Hepatocyte (in vitro differentiated cells): ENCODE measurements at regions not wholly inside any gene's neighbourhood (a gene's known extent, or its start where the extent isn't known, plus 50 kb on each side); places are given as distances from the start of the nearest gene placed in this dataset.
"Not testable (repeated sequence)": the region's sequence is repeated elsewhere in the genome, so short reads cannot be mapped to it uniquely, and the experiment has no call there.

Experiments used
- DNase-seq: peaks from one replicate; pipeline ENCODE4 v3.0.0-alpha.2; 2016; ENCODE audit warnings: low spot score
- H2AFZ ChIP-seq: fragments of 200-600 bp; sonication (generic); 2 replicates; pipeline ENCODE4 v1.6.0; 2016; ENCODE audit warnings: antibody characterized with exemption, mild to moderate bottlenecking
- H3K27ac ChIP-seq: fragments of 200-600 bp; sonication (generic); 2 replicates; pipeline ENCODE4 v1.5.1; 2016; ENCODE audit warnings: mild to moderate bottlenecking
- H3K27me3 ChIP-seq: fragments of 200-600 bp; sonication (generic); 2 replicates; pipeline ENCODE4 v1.6.1; 2016
- H3K36me3 ChIP-seq: fragments of 200-600 bp; sonication (generic); replicated peaks from 2 replicates; pipeline ENCODE4 v1.5.1; 2016; ENCODE audit warnings: low read depth; ENCODE audit not compliant: insufficient read depth
- H3K4me1 ChIP-seq: fragments of 200-600 bp; sonication (generic); 2 replicates; pipeline ENCODE4 v1.5.1; 2016; ENCODE audit warnings: mild to moderate bottlenecking, moderate library complexity; ENCODE audit not compliant: insufficient read depth
- H3K4me2 ChIP-seq: fragments of 200-600 bp; sonication (generic); 2 replicates; pipeline ENCODE4 v1.6.0; 2016
- H3K4me3 ChIP-seq: fragments of 200-600 bp; sonication (generic); 2 replicates; pipeline ENCODE4 v1.5.1; 2016; ENCODE audit warnings: mild to moderate bottlenecking
- H3K79me2 ChIP-seq: fragments of 200-600 bp; sonication (generic); 2 replicates; pipeline ENCODE4 v1.6.0; 2017; ENCODE audit warnings: mild to moderate bottlenecking
- H3K9me2 ChIP-seq: fragments of 200-600 bp; sonication (generic); replicated peaks from 2 replicates; pipeline ENCODE4 v1.6.0; 2017; ENCODE audit warnings: mild to moderate bottlenecking; ENCODE audit not compliant: insufficient read depth
- H3K9me3 ChIP-seq: fragments of 200-600 bp; sonication (generic); 2 replicates; pipeline ENCODE4 v1.5.1; 2016; ENCODE audit warnings: low read depth, mild to moderate bottlenecking
- H4K20me1 ChIP-seq: fragments of 200-600 bp; sonication (generic); 2 replicates; pipeline ENCODE4 v1.6.0; 2016; ENCODE audit warnings: mild to moderate bottlenecking; ENCODE audit not compliant: insufficient read depth, poor library complexity, severe bottlenecking
- CTCF ChIP-seq: fragments of 200-600 bp; sonication (generic); IDR thresholded peaks from 2 replicates; pipeline ENCODE4 v1.5.1; 2016; ENCODE audit warnings: antibody characterized with exemption, mild to moderate bottlenecking; ENCODE audit not compliant: poor library complexity
- EZH2 ChIP-seq: fragments of 200-600 bp; sonication (generic); IDR thresholded peaks from 2 replicates; pipeline ENCODE4 v1.6.1; 2016; ENCODE audit warnings: antibody characterized with exemption, mild to moderate bottlenecking, borderline replicate concordance
- EZH2phosphoT487 ChIP-seq: fragments of 200-600 bp; sonication (generic); IDR thresholded peaks from one replicate; pipeline ENCODE4 v1.6.1; 2018; ENCODE audit warnings: antibody characterized with exemption, mild to moderate bottlenecking, low read depth, moderate library complexity; ENCODE audit not compliant: unreplicated experiment, severe bottlenecking
- WGBS: methylation state at CpG from one replicate; pipeline ENCODE4 v1.1.6; 2016; ENCODE audit warnings: low lambda C conversion rate; ENCODE audit errors: missing lambda C conversion rate; 5-methylcytosine and 5-hydroxymethylcytosine counted together

GRCh38 chr12:86389949-86390348 is 133.8 kb upstream of the MGAT4C start:
- Histone ChIP-seq H3K36me3 (no peaks in the 10 kb centered on the region), H3K4me2 (no peak overlapping the region), H2AFZ (no peak overlapping the region), H3K9me2 (no peaks in the 10 kb centered on the region), H3K27ac (no peak overlapping the region), H3K4me1 (no peaks in the 10 kb centered on the region), H4K20me1 (no peaks in the 10 kb centered on the region), H3K27me3 (no peaks in the 10 kb centered on the region), H3K9me3 (no peaks in the 10 kb centered on the region), H3K79me2 (no peaks in the 10 kb centered on the region), H3K4me3 (no peak overlapping the region)
- no peak for DNase-seq
- WGBS = 90% methylated on average over 2 of the region's 2 CpGs
- TF ChIP-seq EZH2phosphoT487 (no peak), CTCF (no peak), EZH2 (no peak)

DNA sequence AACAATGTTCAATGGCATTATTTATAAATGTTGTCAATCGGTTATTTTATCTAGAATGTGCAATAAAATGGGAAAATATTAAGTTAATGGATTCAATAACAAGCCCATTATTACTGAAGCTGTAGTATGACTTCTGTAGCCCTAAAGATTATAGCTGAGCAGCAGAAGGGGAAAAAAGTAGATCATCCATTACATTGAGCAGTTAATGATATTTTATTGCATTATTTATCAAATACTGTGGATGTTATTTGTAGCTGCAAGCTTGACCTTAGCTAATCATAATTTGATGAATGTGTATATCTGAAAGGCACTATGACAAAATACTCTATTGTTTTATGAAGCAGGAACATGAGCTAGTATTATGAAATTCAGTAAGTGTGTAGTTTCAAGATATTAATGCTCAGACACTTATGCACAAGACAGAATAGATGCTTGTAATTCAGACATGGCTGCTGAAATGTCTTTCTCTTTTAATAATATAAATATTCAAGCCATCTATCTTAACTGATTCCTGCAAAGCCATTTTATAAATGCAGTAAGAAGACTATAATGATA is 131.5 kb upstream of the MGAT4C start:
- H3K36me3 ChIP-seq = no peaks in the 10 kb centered on the region
- no peaks in the 10 kb centered on the region for H3K27me3 ChIP-seq
- TF ChIP-seq EZH2phosphoT487 (no peak), CTCF (no peak), EZH2 (no peak)

DNA sequence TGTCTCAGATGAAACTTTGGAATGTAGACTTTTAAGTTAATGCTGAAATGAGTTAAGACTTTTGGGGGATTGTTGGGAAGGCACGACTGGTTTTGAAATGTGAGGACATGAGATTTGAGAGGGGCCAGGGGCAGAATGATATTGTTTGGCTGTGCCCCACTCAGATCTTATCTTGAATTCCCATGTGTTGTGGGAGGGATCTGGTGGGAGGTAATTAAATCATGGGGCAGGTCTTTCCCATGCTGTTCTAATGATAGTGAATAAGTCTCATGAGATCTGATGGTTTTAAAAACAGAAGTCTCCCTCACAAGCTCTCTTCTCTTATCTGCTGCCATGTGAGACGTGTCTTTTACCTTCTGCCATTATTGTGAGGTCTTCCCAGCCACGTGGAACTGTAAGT is 127.6 kb upstream of the MGAT4C start:
- not testable (repeated sequence) for H3K27me3 ChIP-seq, H3K4me3 ChIP-seq, H3K9me2 ChIP-seq, H3K79me2 ChIP-seq, H3K36me3 ChIP-seq, H3K4me2 ChIP-seq, DNase-seq, H4K20me1 ChIP-seq, H3K27ac ChIP-seq, H3K4me1 ChIP-seq, H2AFZ ChIP-seq, H3K9me3 ChIP-seq
- 55% methylated on average over 3 of the region's 3 CpGs for whole genome bisulfite sequencing

More for the DNA sequence above, 131.5 kb upstream of the MGAT4C start:
- Histone ChIP-seq H3K27ac (no peak overlapping the region), H4K20me1 (no peaks in the 10 kb centered on the region), H3K4me3 (no peak overlapping the region), H3K9me2 (no peaks in the 10 kb centered on the region), H3K79me2 (no peaks in the 10 kb centered on the region), H3K4me1 (no peaks in the 10 kb centered on the region), H3K4me2 (no peak overlapping the region), H3K9me3 (no peaks in the 10 kb centered on the region), H2AFZ (no peak overlapping the region)
- 89% methylated on average over 1 of the region's 1 CpG for WGBS
- no peak for DNase-seq

DNA sequence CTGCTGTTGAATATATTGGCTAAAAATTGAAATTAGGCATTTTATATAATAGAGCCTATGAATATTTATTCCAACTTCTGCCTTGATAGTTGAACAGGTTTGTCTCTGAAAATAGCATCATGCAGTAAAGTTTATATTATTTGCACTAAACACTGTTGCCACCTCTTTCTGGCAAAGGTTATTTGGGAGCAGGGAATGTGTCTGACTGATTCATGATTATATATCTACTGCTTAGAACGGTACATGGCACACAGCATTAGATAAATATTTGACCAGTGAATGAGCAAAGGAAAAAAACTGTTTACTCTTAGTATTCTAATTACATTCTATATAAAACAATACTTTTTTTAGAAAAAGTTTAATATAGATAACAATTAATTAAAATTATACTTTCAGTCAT is 123.1 kb upstream of the MGAT4C start:
- no peak overlapping the region for H3K27ac ChIP-seq
- no peaks in the 10 kb centered on the region for H4K20me1 ChIP-seq
- TF ChIP-seq EZH2phosphoT487 (no peak), EZH2 (no peak), CTCF (no peak)
- H3K27me3 ChIP-seq = no peaks in the 10 kb centered on the region
- no peak overlapping the region for H3K4me3 ChIP-seq
- no peak overlapping the region for H3K4me2 ChIP-seq
- no peaks in the 10 kb centered on the region for H3K9me2 ChIP-seq
- H2AFZ ChIP-seq = no peak overlapping the region
- no peaks in the 10 kb centered on the region for H3K4me1 ChIP-seq
- no peaks in the 10 kb centered on the region for H3K79me2 ChIP-seq
- no peak for DNase-seq
- 56% methylated on average over 1 of the region's 1 CpG for WGBS
- H3K36me3 ChIP-seq = no peaks in the 10 kb centered on the region
- H3K9me3 ChIP-seq = no peaks in the 10 kb centered on the region
